Renal cortical epithelial cell (primary cell): ENCODE measurements at regions not wholly inside any gene's neighbourhood (a gene's known extent, or its start where the extent isn't known, plus 50 kb on each side); places are given as distances from the start of the nearest gene placed in this dataset.

Experiments used
- DNase-seq: peaks from one replicate; pipeline ENCODE4 v3.0.0-alpha.2; 2011; ENCODE audit warnings: low read depth

- no peak for DNase-seq
These were observed 239.5 kb downstream of the BUD13 start for GRCh38 chr11:116533186-116533825.

GRCh38 chr11:116532066-116532465 is 240.7 kb downstream of the BUD13 start:
- no peak for DNase-seq

GRCh38 chr11:116530705-116531104 is 242.1 kb downstream of the BUD13 start:
- no peak for DNase-seq

GRCh38 chr11:116529271-116529670 is 243.5 kb downstream of the BUD13 start:
- no peak for DNase-seq

GRCh38 chr11:116527180-116527991 is 245.4 kb downstream of the BUD13 start:
- DNase-seq: no peak

- DNase-seq: no peak
These were observed 246.8 kb downstream of the BUD13 start for GRCh38 chr11:116525961-116526495.

GRCh38 chr11:116519499-116519898 is 253.3 kb downstream of the BUD13 start:
- no peak for DNase-seq

GRCh38 chr11:116518141-116518540 is 254.6 kb downstream of the BUD13 start:
- DNase-seq: no peak

GRCh38 chr11:116517584-116517983 is 255.2 kb downstream of the BUD13 start:
- DNase-seq: no peak

- DNase-seq: no peak
These were observed 255.7 kb downstream of the BUD13 start for GRCh38 chr11:116517077-116517476.

GRCh38 chr11:116515664-116516184 is 257.1 kb downstream of the BUD13 start:
- no peak for DNase-seq

- no peak for DNase-seq
These were observed 258.9 kb downstream of the BUD13 start for GRCh38 chr11:116513894-116514293.

- no peak for DNase-seq
These were observed 259.4 kb downstream of the BUD13 start for GRCh38 chr11:116513278-116513823.

- DNase-seq: no peak
These were observed 259.9 kb downstream of the BUD13 start for GRCh38 chr11:116512841-116513240.

GRCh38 chr11:116511684-116512083 is 261.1 kb downstream of the BUD13 start:
- DNase-seq: no peak

- no peak for DNase-seq
These were observed 261.7 kb downstream of the BUD13 start for GRCh38 chr11:116510886-116511650.

GRCh38 chr11:116510166-116510565 is 262.6 kb downstream of the BUD13 start:
- no peak for DNase-seq

- no peak for DNase-seq
These were observed 263.2 kb downstream of the BUD13 start for GRCh38 chr11:116509551-116509950.

GRCh38 chr11:116507849-116508695 is 264.7 kb downstream of the BUD13 start:
- DNase-seq: no peak

- no peak for DNase-seq
These were observed 265.8 kb downstream of the BUD13 start for GRCh38 chr11:116507016-116507415.
